ENCODE measurements at regions not wholly inside any gene's neighbourhood (a gene's known extent, or its start where the extent isn't known, plus 50 kb on each side); places are given as distances from the start of the nearest gene placed in this dataset.
A peak's percentile ranks its signal among the peaks of the same experiment; 100 is the strongest.
"Not testable (repeated sequence)": the region's sequence is repeated elsewhere in the genome, so short reads cannot be mapped to it uniquely, and the experiment has no call there.

DNA sequence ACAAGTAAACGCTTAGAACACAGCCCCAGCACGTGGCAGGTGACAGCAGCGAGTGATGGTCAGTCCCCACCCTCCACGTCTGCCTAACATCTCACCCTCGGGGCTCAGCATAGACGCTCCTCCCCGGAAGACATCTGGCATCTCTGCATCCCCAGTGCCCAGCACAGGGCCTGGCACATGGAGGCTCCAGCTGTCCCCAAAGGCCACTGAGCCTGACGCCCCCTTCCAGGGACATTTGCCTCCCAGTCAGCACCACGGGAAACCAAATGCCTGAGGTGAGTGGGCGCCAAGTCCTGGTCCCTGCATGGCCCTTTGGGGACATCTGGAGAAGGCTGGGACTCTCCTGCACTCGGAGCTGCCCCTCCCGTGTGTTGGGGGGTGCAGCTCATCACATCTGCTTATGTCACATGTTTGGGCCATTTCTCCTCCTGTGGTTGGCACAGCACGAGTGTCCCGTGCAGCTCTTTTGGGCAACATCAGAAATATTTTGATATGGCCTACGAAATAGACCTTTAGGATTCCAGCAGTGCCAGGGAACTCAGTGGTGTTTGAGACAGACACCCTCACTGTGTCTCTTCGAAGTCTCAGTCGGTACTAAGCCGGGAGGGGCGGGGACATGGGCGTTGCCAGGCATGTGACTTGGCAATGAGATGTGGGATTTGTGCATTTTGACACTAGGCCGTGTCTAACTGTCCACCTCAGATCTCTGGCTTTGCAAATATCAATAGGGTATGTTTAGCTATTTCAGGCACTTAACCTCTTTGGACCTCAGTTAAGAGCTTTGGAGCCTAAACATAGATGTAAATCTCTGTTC is 315.0 kb downstream of the PTPRU start:
- no peak for DNase-seq

DNA sequence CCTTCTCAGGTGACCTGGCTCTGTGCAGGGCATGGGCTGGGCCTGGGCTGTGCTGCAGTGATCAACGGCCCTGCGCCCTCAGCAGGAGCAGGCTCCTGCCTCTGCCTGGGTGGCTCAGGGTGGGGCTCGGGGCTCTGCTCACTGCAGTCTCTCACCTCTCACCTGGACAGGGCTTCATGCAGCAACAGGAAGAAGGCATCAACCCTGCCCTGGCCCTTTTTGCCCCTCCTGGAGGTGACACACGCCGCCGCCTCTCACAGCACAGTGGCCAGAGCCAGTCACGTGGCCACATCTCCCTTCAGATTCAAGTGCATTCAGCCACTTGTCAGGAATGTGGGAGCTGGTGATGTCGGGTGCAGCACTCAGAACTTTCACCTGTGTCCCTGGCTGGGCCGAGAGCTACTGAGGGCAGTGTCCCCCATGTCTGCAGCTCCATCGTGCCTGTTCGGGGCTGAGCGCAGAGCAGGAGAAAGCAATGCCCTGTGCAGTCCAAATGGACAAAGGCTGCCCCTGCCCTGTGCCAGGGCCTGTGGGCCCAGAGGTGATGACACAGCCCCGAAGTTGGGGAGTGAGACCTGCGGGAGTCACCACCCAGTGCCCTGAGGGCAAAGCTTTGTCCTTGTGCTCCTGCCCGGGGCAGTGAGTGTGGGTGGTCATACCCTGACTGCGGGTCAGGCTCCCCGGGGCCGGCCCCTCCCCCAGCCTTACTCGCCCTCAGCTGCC is 314.0 kb downstream of the PTPRU start:
- no peak for DNase-seq

DNA sequence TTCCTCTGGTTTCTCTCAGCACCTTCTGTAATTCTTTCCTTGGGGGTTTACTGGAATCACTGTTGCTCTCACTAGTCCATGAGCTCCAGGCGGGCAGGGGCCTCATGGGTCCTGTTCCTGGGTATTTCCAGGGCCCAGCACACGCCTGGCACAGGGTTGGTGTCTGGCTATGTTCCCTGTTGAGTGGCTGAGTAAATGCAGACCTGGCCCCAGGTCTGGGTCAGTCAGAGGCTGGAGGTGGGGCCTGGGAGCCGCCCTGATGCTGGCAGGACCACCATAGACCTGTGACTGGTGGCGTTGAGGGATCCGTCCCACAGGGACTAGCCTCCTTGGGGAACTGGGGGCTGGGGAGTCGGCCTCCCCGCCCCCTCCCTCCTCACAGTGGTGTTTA is 313.4 kb downstream of the PTPRU start:
- not testable (repeated sequence) for DNase-seq

DNA sequence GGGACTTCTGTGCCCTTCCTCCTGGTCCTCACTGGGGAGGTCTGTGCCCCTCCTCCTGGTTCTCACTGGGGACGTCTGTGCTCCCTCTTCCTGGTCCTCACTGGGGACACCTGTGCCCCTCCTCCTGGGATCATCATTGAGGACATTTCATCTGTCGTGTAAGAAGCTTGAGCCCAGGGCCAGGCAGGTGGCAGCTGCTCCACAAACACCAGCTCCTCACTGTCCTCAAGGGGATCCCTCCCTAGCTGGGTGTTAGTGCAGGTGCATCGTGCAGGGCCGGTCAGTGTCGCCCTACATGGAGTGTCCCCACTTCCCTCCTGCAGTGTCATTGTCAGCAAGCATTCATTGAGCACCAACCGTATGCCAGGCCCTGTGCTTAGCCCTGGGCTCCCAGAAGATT is 312.7 kb downstream of the PTPRU start:
- DNase-seq: peak; percentile 28

DNA sequence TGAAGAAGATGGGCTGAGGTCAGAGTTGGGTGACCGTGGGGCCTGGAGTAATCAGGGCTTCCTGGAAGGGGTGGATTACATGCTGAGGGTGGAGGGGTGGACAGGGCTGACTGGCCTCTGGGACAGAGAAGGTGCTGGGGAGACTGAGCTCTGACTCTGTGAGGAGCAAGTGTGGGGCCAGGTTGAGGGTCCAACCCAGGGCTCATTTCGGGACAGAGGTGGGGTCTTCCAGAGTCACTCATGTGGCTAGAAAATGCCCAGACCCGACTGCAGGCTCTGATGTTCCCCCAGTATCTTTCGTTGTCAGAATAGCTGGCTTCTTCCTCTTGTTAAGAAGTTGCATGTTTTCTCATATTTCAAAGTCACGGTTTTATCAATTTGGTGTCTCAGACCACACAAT is 311.8 kb downstream of the PTPRU start:
- no peak for DNase-seq

DNA sequence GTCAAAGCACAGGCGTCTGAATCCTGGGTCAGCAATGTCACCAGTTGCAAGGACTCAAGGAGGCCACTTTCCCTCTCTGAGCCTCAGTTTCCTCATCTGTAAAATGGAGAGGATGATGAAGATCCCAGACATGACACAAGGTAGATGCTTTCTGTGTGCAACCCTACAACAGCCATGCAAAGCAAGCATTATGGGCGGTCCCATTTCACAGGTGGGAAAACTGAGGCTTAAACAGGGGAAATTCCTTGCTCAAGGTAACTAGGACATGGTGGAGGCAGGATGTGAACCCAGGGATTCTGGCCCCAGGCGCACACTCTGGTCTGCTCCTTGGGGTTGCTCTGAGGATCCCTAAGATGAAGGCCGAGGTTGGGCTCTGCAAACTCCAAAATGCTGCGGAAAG is 311.0 kb downstream of the PTPRU start:
- DNase-seq: no peak

DNA sequence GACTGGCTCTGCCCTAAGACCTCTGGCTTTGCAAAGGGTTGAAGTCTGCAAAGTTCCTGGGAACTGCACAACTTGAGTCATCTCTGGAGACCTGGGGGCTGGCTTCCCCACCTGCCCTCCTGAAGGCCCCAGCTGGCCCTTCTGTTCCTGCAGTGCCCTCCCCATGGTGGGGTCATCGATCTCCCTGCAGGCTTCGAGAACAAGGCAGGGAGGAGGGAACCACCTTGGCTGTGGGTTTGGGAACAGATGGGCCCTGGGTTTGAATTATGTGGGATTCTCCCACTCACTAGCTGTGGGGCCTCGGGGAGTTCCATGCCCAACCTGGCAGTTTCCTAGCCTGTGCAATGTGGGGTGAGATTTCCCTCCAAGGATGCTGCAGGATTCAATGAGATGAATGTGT is 310.2 kb downstream of the PTPRU start:
- DNase-seq: no peak

DNA sequence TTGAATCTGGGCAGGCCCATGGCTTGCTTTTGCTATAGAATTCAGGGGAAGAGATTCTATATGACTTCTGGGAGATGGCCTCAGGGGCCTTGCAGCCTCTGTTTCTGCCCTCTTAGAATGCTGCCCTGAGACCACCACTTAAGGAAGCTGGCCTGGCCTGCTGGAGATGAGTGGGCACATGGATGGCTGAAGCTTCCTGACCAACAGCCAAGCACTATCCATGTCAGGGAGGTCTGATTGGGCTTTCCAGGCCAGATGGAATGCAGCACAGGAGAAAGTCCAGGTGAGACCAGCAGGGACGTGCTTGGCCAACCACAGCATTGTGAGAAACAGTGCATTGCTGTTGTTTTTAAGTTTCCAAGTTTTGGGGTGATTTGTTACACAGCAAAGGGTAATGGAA is 308.1 kb downstream of the PTPRU start:
- no peak for DNase-seq

DNA sequence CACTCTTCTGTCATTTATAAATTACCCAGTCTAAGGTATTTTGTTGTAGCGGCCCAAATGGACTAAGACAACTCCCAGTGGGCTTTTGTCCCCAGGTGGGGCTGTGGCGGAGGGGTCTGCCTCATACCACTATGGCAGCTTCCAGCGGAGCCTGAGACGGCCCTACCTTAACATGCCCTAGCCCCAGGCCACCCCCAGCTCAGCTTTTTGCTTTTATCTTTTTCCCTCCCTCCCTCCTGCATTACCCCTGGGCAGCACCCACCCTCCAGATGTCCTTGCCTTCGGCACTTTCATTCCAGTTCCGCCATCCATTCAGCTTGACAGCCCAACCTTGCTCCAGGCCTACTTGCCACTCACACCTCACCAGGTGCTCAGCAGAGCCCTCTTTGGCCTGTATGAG is 307.3 kb downstream of the PTPRU start:
- DNase-seq: no peak

DNA sequence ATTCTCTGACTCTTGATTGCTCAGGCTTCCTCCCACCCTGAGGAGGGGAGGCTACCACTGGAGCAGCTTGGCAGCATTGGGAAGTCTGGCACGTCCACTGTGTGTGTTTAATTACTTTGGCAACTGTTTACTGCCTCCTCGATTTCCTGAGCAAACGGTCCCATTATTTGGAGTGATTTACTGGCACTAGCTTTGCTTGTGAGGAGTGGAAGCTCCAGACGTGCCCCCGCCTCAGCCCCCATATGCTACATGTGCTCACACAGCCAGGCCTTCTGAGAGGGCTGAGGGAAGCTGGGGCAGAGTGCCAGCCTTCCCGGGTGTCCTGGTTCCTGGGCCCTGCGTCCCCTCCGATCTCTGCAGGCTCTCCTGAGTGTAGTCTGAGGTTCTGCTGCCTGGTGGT is 306.2 kb downstream of the PTPRU start:
- DNase-seq: no peak

DNA sequence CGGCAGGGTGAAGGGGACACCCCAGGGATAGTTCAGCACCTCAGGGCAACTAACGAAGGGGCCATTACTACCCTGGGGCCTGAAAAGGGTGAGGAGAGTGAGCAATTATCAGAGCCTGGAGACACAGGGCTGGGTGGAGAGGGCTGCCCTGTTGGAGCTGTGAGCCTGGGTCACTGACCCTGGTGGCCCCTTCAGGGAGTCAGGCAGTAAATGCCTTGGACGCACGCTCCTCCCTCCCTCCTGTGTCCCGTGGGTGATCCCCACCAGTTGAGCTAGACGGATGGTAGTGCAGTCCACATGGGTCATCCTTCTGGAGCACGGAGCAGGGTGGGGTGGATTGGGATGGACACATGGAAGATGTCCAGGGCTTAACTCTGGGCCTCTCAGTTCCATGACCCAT is 305.3 kb downstream of the PTPRU start:
- DNase-seq: no peak

DNA sequence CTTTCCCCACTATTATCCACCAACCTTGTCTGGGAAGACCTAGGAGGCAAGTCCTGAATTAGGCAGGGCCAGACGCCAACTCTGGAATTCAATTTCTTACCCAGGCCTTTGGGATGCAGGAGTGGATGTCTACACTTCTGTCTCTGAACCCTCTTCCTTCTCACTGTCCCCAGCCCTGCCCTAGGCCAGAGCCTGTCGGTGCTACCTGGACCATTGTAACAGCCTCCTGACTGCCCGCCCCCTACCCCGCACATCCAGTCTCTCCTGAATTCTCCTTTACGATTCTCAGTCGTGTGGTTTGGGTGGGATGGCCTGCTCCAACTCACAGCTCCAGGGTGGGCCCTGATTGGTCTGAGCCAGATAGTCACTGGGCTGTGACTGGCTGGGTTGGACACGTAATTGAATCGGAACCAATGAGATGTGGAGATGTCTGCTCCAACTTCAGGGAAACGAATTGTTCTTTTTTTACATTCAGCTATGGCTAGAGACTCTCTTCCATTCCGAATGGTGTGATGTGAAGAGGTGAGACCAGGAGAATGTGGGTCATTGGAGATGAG is 304.6 kb downstream of the PTPRU start:
- no peak for DNase-seq

DNA sequence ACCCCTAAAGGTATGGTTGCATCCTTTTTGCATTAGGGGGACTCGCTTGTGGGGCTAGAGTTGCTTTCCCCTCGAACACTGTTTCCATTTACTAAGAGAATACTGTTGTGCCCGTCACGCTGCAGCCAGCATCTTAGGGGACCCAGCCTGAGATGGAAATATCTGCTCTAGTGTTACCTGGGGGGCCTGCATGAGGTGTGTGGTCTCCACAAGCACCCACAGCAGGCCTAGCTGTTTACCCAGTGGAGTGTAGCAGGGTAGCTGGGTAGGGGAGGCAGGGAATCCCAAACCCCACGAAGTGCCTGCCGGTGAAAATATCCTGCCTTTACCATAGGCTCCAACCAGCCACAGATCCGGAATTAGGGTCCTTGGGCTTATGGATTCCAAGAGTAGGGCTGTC is 303.6 kb downstream of the PTPRU start:
- DNase-seq: no peak

DNA sequence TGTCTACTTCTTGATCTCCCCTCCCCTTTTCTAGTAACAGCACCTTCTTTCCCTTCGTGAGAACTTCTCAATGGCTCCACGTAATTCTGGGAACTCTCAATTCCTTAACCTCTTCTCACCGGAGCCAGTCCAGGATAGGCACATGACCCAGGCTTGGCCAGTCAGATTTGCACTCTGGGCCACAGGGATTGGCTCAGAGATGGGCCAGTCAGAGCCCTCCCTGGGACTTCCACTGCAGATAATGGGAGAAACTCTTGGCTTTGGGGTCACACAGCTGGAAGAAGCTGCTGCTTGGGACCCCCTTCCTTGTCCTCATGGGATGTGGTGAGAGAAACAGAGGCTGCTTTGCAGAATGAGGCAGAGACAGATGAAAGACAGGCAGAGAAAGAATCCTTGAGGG is 302.3 kb downstream of the PTPRU start:
- DNase-seq: no peak

DNA sequence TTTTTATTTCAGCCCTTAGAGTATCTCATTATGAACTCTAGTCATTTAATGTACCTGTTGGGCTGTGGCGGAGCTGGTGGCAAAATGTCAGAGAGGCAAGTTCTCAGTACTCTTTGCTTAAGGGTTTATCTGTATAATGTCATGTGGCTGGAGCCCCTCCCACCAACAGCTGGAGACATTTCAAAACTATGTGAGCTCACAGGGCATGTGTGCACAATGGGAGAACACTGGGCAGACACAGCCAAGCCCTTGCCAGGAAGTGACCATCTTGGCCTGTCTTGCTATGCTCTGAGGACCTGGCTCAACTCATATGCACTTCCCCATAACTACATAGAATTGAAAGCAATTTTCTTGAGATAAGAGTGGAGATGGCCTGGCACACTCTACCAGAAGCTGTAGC is 296.4 kb downstream of the PTPRU start:
- no peak for DNase-seq

DNA sequence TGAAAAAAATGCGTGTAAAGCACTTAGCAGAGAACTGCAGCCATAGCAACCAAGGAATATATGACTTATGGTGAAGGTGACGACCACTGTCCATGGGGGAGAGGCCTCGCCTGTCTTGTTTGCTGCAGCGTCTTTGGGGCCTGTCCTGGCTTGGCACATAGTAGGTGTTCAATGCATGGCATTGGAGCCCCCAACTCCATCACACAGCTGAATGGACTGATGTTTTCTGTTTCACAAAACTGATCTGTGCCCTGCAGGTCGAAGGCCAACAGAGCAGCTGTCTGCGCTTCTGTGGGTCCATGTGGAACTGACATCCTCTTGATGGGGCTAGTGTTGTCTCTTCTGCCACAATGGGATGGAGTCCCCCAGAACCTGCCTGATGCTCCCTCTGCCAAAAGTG is 296.0 kb downstream of the PTPRU start:
- DNase-seq: no peak

DNA sequence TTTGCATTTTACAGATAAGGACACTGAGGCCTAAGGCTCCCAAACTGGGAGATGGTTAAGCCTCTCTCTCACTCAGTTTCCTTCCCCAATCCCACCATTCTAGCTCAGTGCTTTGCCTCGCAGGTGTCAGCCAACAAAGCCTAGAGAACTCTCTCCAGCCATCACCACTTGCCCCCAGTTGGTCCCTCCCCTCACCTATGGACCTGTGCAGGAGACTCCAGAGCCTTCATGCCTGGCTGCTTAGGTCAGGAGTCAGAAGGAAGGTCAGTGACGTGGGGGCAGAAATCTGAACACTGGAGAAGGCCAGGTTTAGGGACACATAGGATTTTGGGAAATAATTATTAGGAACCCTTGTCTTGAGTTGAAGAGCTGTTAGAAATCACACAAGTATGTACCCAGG is 295.3 kb downstream of the PTPRU start:
- no peak for DNase-seq

DNA sequence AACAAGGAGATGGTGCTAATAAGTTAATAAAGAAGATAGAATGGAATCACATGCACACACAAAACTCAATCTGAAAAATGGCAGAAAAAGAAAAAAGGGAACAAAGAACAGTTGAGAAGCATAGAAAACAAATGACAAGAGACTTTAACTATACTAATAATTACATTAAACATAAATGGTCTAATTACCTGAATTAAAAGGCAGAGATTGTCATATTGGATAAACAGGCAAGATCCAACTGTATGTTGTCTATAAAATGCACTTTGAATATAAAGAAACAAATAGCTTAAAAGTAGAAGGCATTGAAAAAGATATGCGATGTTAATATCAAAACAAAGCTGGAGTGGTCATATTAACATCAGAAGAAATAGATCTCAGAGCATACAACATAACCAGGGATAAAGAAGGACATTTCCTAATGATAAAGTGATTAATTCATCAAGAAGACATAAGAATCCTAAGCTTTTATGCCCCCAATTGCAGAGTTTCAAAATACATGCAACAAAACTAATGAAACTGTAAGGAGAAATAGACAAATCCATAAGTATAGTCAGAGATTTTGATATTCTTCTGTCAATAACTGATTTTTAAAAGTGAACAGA is 293.5 kb downstream of the PTPRU start:
- DNase-seq: no peak

DNA sequence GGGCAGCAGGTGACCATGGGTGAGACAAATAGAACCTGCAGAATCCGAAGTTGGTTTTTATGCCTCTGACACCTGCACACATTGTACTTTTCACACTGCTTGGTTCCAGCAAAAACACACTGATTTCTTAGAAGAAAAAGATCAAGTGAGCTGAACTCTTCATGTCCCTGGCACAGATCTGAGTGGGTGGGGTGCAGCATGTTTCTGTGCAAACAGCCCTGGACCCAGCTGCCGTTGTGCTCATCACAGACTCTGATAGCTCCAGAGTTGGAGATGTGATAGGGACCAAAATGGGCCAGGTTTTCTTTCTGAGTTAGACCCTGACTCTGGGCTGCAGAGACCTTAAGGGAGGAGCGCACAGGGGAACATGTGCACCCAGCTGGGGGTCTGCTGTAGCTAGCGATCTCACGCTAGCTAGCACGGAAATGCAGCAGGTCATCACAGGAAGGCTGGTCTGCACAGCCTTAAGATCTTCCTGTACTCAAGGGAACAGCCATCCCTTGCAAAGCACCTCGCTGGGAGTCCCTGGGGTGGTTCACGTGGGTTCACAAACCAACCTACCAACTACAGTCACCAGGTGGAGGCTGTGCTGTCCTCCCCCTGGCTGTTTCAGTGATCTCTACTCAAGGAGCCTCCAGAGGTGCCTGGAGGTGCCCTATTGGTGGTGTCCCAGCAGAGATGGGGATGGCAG is 291.1 kb downstream of the PTPRU start:
- DNase-seq: no peak

DNA sequence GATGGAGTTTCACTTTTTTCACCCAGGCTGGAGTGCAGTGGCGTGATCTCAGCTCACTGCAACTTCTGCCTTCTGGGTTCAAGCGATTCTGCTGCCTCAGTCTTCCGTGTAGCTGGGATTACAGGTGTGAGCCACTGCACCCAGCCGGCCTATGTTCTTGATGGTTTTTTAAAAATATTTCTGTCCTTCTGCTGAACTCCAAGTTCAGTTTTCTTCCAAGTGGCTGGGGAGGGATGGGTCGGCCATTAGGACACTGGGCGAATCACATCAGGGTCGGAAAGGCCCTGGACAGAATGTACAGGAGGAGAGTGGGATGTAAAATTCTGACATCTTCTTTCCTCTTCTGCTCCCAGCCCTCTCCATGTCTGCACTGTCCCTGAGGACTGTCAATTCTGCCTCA is 289.6 kb downstream of the PTPRU start:
- DNase-seq: no peak

DNA sequence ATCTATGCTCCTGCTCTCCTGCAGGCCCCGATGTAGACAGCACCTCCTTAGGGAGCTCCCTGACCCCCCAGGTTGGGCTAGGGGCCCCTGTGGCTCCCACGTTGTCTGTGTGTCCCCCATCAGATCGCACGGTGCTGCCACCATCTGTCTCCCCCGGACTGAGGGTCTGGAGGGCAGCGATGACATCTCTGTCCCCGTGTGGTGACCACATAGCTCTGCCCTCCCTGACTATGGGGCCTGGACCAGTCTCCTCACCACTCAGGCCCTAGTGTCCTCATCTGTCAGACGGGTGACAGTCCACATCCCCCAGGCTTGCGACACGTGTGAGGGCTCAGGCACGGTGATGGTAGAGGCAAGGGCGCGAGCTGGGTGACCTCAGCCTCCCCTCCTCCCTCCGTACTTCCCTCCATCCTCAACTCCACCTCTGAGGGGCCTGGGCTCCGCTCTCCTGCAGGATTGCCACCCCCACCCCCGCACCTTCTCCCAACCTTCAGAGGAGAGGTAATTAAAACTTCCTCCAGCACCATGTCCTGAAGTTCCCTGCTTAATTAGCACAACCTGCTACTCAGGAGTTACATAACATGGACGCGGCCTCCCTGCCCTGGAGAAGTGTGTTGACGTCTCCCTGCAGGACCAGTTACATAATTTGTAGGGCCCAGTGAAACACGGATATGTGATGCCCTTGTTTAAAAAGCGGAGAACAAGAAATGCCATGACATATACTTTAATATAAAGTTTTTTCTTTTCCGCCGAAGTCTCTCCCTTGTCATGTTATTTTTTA is 288.2 kb downstream of the PTPRU start:
- DNase-seq: no peak

DNA sequence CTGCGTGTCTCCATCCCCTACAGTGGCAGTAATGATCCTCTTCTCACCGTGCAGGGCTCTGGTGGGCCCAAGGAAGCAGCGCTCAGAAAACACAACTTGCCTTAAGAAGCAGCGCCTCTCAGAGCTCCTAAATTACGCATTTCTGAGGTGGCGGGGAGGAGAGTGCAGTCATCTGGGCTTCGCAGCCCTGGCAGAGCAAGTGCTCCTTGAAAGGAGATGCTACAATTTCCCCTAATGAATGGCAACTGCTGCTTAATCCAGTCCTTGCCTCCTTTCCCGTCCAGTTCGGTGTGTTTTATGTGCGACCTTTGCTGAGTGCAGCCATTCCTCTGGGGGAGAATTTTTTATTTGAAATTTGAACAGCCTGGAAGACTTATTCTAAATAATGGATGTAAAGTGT is 287.3 kb downstream of the PTPRU start:
- no peak for DNase-seq

DNA sequence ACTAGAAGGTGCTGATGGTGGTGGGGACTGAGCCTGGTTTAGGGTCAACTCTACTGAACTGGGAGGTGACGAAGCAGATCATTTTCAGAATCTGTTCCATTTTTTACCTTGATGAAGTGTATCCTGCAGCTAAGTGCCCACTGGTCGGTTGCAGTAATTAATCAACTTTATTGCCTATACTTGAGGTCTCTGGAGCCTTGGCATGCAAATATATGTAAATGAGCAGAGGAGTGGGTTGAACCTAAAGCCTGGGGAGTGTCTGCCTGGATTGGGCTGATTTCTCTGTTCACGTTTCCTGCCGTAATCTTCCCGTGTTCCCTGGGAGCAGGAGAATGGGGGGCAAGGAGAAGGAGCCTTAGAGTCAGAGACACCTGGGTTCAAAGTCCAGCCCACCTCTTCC is 286.8 kb downstream of the PTPRU start:
- no peak for DNase-seq
